ENCODE measurements at regions not wholly inside any gene's neighbourhood (a gene's known extent, or its start where the extent isn't known, plus 50 kb on each side); places are given as distances from the start of the nearest gene placed in this dataset.

DNA sequence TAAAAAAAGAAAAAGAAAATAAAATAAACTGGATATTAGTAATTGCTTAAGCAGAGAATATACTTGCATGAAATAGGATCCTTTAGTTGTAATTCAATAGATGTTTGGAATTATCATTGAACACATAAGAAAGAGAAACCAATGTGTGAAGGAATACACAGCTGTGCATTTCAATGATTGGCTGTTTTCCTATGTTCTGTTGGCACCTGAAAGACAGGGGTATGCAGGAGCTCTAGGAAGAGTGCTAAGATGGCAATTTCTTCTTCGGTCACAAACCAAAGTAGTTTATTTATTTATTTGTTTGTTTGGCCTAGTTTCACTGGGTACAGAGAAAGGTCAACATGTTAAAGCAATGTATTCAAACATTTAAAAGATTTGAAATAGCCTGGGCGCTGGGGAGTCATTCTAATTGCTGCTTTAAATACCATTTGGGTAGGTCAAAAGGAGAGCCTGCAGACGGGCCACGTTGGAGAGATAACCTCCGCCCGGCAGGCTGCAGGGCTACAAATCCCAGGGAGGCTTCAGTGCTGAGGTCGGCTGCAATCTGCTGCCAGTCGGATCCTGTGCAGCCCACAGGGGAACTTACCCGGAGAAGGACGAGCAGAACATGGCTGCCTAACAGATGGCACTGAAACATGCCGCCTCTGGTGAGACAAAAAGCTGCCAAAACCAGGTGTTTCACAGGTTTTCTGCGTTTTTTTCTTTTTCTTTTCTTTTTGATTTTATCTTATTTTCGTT lies 154.2 kb upstream of the TYRP1 start (continued):
- TF ChIP-seq NR2C2 (CRISPR knock-in tag; IDR thresholded peaks at IDR 0.05) (no peak), CBFB (CRISPR knock-in tag; IDR thresholded peaks at IDR 0.05; ENCODE audit: low read depth) (no peak)
- TF ChIP-seq, protein P1, sequence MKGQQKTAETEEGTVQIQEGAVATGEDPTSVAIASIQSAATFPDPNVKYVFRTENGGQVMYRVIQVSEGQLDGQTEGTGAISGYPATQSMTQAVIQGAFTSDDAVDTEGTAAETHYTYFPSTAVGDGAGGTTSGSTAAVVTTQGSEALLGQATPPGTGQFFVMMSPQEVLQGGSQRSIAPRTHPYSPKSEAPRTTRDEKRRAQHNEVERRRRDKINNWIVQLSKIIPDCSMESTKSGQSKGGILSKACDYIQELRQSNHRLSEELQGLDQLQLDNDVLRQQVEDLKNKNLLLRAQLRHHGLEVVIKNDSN (CRISPR knock-in tag; IDR thresholded peaks at IDR 0.05), result no peak

DNA sequence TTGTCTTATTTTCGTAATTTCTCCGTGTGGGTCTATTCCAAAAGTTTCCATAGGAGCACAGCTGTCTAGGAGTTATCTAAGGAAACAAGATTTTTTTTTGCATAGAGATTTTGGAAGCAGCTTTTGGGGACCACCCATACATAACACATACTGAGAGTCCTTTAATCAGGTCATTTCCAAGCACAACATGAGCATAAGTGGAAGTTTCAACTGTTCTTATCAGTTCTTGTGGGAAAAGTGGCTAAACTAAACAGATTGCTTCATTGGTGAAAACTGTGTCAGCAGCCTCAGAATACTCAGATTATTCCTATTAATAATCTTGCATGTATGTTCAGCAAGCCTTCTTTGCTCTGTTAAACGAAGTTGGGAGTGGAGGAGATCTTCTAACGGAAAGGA lies 153.6 kb upstream of the TYRP1 start:
- POLR2A ChIA-PET, result no interaction called here
- H3K27me3 Mint-ChIP-seq (ENCODE audit: low read depth), result no peaks in the 10 kb centered on the region
- no peak overlapping the region for H3K27ac Mint-ChIP-seq
- DNase-seq (ENCODE audit: low spot score) (no peak), ATAC-seq (no peak)
- H3K36me3 Mint-ChIP-seq, result no peaks in the 10 kb centered on the region
- TF ChIP-seq, protein P2, sequence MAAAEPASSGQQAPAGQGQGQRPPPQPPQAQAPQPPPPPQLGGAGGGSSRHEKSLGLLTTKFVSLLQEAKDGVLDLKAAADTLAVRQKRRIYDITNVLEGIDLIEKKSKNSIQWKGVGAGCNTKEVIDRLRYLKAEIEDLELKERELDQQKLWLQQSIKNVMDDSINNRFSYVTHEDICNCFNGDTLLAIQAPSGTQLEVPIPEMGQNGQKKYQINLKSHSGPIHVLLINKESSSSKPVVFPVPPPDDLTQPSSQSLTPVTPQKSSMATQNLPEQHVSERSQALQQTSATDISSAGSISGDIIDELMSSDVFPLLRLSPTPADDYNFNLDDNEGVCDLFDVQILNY (CRISPR knock-in tag; IDR thresholded peaks at IDR 0.05), result no peak
- TF ChIP-seq, protein P3, sequence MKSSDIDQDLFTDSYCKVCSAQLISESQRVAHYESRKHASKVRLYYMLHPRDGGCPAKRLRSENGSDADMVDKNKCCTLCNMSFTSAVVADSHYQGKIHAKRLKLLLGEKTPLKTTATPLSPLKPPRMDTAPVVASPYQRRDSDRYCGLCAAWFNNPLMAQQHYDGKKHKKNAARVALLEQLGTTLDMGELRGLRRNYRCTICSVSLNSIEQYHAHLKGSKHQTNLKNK (CRISPR knock-in tag; IDR thresholded peaks at IDR 0.05), result no peak
- no peak for TF ChIP-seq ZNF232 (CRISPR knock-in tag; IDR thresholded peaks at IDR 0.05)
- TF ChIP-seq, protein P4, sequence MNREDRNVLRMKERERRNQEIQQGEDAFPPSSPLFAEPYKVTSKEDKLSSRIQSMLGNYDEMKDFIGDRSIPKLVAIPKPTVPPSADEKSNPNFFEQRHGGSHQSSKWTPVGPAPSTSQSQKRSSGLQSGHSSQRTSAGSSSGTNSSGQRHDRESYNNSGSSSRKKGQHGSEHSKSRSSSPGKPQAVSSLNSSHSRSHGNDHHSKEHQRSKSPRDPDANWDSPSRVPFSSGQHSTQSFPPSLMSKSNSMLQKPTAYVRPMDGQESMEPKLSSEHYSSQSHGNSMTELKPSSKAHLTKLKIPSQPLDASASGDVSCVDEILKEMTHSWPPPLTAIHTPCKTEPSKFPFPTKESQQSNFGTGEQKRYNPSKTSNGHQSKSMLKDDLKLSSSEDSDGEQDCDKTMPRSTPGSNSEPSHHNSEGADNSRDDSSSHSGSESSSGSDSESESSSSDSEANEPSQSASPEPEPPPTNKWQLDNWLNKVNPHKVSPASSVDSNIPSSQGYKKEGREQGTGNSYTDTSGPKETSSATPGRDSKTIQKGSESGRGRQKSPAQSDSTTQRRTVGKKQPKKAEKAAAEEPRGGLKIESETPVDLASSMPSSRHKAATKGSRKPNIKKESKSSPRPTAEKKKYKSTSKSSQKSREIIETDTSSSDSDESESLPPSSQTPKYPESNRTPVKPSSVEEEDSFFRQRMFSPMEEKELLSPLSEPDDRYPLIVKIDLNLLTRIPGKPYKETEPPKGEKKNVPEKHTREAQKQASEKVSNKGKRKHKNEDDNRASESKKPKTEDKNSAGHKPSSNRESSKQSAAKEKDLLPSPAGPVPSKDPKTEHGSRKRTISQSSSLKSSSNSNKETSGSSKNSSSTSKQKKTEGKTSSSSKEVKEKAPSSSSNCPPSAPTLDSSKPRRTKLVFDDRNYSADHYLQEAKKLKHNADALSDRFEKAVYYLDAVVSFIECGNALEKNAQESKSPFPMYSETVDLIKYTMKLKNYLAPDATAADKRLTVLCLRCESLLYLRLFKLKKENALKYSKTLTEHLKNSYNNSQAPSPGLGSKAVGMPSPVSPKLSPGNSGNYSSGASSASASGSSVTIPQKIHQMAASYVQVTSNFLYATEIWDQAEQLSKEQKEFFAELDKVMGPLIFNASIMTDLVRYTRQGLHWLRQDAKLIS (CRISPR knock-in tag; IDR thresholded peaks at IDR 0.05; ENCODE audit: borderline replicate concordance), result no peak
- no peak for TF ChIP-seq HMGA2 (CRISPR knock-in tag; IDR thresholded peaks at IDR 0.05)
- no peak for TF ChIP-seq GTF2I (CRISPR knock-in tag; conservative IDR thresholded peaks at IDR 0.05)
- no peak for TF ChIP-seq ZNF263 (CRISPR knock-in tag; IDR thresholded peaks at IDR 0.05; ENCODE audit: low read depth)
- TF ChIP-seq, protein P5, sequence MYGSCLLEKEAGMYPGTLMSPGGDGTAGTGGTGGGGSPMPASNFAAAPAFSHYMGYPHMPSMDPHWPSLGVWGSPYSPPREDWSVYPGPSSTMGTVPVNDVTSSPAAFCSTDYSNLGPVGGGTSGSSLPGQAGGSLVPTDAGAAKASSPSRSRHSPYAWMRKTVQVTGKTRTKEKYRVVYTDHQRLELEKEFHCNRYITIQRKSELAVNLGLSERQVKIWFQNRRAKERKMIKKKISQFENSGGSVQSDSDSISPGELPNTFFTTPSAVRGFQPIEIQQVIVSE (CRISPR knock-in tag; IDR thresholded peaks at IDR 0.05; ENCODE audit: borderline replicate concordance), result no peak
- no peak for TF ChIP-seq MYBL2 (CRISPR knock-in tag; IDR thresholded peaks at IDR 0.05)
- TF ChIP-seq, protein P6, sequence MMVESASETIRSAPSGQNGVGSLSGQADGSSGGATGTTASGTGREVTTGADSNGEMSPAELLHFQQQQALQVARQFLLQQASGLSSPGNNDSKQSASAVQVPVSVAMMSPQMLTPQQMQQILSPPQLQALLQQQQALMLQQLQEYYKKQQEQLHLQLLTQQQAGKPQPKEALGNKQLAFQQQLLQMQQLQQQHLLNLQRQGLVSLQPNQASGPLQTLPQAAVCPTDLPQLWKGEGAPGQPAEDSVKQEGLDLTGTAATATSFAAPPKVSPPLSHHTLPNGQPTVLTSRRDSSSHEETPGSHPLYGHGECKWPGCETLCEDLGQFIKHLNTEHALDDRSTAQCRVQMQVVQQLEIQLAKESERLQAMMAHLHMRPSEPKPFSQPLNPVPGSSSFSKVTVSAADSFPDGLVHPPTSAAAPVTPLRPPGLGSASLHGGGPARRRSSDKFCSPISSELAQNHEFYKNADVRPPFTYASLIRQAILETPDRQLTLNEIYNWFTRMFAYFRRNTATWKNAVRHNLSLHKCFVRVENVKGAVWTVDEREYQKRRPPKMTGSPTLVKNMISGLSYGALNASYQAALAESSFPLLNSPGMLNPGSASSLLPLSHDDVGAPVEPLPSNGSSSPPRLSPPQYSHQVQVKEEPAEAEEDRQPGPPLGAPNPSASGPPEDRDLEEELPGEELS (CRISPR knock-in tag; IDR thresholded peaks at IDR 0.05), result no peak
- TF ChIP-seq FOXJ3 (CRISPR knock-in tag; IDR thresholded peaks at IDR 0.05; ENCODE audit: borderline replicate concordance), result no peak
- TF ChIP-seq PRRX2 (CRISPR knock-in tag; IDR thresholded peaks at IDR 0.05), result no peak
- TF ChIP-seq, protein P7, sequence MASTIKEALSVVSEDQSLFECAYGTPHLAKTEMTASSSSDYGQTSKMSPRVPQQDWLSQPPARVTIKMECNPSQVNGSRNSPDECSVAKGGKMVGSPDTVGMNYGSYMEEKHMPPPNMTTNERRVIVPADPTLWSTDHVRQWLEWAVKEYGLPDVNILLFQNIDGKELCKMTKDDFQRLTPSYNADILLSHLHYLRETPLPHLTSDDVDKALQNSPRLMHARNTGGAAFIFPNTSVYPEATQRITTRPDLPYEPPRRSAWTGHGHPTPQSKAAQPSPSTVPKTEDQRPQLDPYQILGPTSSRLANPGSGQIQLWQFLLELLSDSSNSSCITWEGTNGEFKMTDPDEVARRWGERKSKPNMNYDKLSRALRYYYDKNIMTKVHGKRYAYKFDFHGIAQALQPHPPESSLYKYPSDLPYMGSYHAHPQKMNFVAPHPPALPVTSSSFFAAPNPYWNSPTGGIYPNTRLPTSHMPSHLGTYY (CRISPR knock-in tag; IDR thresholded peaks at IDR 0.05), result no peak
- TF ChIP-seq ZBTB21 (CRISPR knock-in tag; IDR thresholded peaks at IDR 0.05; ENCODE audit: borderline replicate concordance), result no peak
- no peak for TF ChIP-seq TEAD1 (CRISPR knock-in tag; IDR thresholded peaks at IDR 0.05)
- TF ChIP-seq ATF1 (CRISPR knock-in tag; IDR thresholded peaks at IDR 0.05), result no peak
- H3K4me3 Mint-ChIP-seq, result no peak overlapping the region
- peaks cover 11% of the 10 kb centered on the region for H3K9me3 Mint-ChIP-seq
- CTCF ChIA-PET, result no interaction called here
- H3K4me1 Mint-ChIP-seq, result no peaks in the 10 kb centered on the region
